Skeletal muscle satellite cell (primary cell): ENCODE measurements at regions not wholly inside any gene's neighbourhood (a gene's known extent, or its start where the extent isn't known, plus 50 kb on each side); places are given as distances from the start of the nearest gene placed in this dataset.
A peak's percentile ranks its signal among the peaks of the same experiment; 100 is the strongest.

Source experiments
- H3K27me3 ChIP-seq: 2 replicates; pipeline ENCODE4 v1.7.0; 2013; ENCODE audit warnings: low read length; ENCODE audit not compliant: control insufficient read depth, insufficient read depth
- H3K36me3 ChIP-seq: 2 replicates; pipeline ENCODE4 v1.7.0; 2013; ENCODE audit warnings: mild to moderate bottlenecking, control low read depth, low read length; ENCODE audit not compliant: insufficient read depth
- H3K4me1 ChIP-seq: 2 replicates; pipeline ENCODE4 v1.7.0; 2013; ENCODE audit warnings: low read length; ENCODE audit not compliant: control insufficient read depth, insufficient read depth
- H3K4me2 ChIP-seq: 2 replicates; pipeline ENCODE4 v1.7.0; 2013; ENCODE audit warnings: mild to moderate bottlenecking, low read length
- H3K4me3 ChIP-seq: 2 replicates; pipeline ENCODE4 v1.7.0; 2013; ENCODE audit warnings: low read length
- H3K9ac ChIP-seq: 2 replicates; pipeline ENCODE4 v1.7.0; 2013; ENCODE audit warnings: mild to moderate bottlenecking, low read depth, low read length, moderate library complexity
- H3K9me3 ChIP-seq: replicated peaks from 2 replicates; pipeline ENCODE4 v1.7.0; 2013; ENCODE audit warnings: mild to moderate bottlenecking, control low read depth, low read length

- no peaks in the 10 kb centered on the region for H3K27me3 ChIP-seq
- H3K9ac ChIP-seq: no peak overlapping the region
- H3K36me3 ChIP-seq: peaks cover 4% of the 10 kb centered on the region
- H3K4me2 ChIP-seq: no peak overlapping the region
- no peak overlapping the region for H3K4me3 ChIP-seq
- no peaks in the 10 kb centered on the region for H3K9me3 ChIP-seq
- H3K4me1 ChIP-seq: peaks cover 45% of the 10 kb centered on the region
Measured at GRCh38 chr9:76557674-76558225, 98.8 kb downstream of the GCNT1 start.

- H3K9ac ChIP-seq: no peak overlapping the region
- no peaks in the 10 kb centered on the region for H3K27me3 ChIP-seq
- H3K4me1 ChIP-seq: peaks cover 51% of the 10 kb centered on the region
- no peak overlapping the region for H3K4me3 ChIP-seq
- peaks cover 3% of the 10 kb centered on the region for H3K36me3 ChIP-seq
- H3K4me2 ChIP-seq: no peak overlapping the region
- H3K9me3 ChIP-seq: no peaks in the 10 kb centered on the region
Measured at GRCh38 chr9:76558465-76558864, 99.5 kb downstream of the GCNT1 start.

GRCh38 chr9:76559286-76559685, 100.3 kb downstream of the GCNT1 start:
- no peak overlapping the region for H3K4me2 ChIP-seq
- H3K4me3 ChIP-seq: no peak overlapping the region
- no peak overlapping the region for H3K9ac ChIP-seq
- H3K27me3 ChIP-seq: no peaks in the 10 kb centered on the region
- H3K36me3 ChIP-seq: no peaks in the 10 kb centered on the region
- H3K9me3 ChIP-seq: no peaks in the 10 kb centered on the region
- peaks cover 55% of the 10 kb centered on the region for H3K4me1 ChIP-seq

- no peak overlapping the region for H3K9ac ChIP-seq
Measured at GRCh38 chr9:76560481-76560922, 101.5 kb downstream of the GCNT1 start.

GRCh38 chr9:76561050-76561713, 102.2 kb downstream of the GCNT1 start:
- no peaks in the 10 kb centered on the region for H3K36me3 ChIP-seq
- no peaks in the 10 kb centered on the region for H3K27me3 ChIP-seq
- no peak overlapping the region for H3K9ac ChIP-seq
- no peak overlapping the region for H3K4me3 ChIP-seq
- H3K4me1 ChIP-seq: peaks cover 59% of the 10 kb centered on the region
- H3K4me2 ChIP-seq: peak overlapping the region; percentile 60
- H3K9me3 ChIP-seq: no peaks in the 10 kb centered on the region

More at GRCh38 chr9:76560481-76560922, 101.5 kb downstream of the GCNT1 start:
- peaks cover 59% of the 10 kb centered on the region for H3K4me1 ChIP-seq
- peak overlapping the region; percentile 60 for H3K4me2 ChIP-seq
- no peaks in the 10 kb centered on the region for H3K9me3 ChIP-seq
- H3K4me3 ChIP-seq: peak overlapping the region; percentile 24
- H3K27me3 ChIP-seq: no peaks in the 10 kb centered on the region
- H3K36me3 ChIP-seq: no peaks in the 10 kb centered on the region
